A204.1 (cell line): ENCODE measurements at regions not wholly inside any gene's neighbourhood (a gene's known extent, or its start where the extent isn't known, plus 50 kb on each side); places are given as distances from the start of the nearest gene placed in this dataset.
"Not testable (repeated sequence)": the region's sequence is repeated elsewhere in the genome, so short reads cannot be mapped to it uniquely, and the experiment has no call there.

Experiments used
- FAIRE-seq: peaks from 2 replicates; lab custom pipeline; 2012; peaks lifted over from hg19 to GRCh38; lab: Jason Lieb, UNC

DNA sequence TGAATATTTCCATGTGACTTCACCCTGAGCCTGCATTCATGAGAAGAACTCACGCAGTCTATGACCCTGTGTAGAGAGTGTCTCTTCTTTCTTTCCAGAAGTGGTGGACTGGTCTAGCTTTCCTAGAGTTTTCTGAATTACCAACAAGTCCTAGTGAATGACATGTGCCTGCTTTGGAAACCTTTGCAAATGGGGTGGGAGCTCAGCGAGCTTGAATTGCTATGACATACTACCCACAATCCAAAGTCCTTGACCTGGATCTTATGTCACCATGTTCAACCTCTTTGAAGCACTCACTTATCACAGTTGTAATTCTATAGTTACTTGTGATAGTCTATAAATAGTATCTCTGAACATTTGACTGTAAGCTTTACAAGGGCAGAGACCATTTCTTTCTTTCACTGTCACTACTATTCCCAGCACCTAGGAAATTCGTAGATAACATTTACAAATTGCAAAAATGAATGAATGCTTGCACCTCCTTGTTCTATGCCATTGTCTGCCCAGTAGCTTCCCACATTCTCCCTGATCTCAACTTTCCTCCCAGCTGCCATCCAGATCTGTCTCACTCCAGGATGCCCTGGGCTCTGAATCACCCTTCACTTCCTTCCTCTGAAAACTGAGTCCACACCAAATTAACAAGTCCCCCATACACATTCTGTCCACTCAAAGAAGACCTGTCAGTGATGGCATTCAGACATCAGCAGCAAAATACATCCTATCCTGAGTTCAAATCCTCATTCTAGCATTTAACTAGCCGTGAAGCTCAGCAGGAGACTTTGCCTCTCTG lies 201.9 kb upstream of the SESN3 start:
- FAIRE-seq: no peak

DNA sequence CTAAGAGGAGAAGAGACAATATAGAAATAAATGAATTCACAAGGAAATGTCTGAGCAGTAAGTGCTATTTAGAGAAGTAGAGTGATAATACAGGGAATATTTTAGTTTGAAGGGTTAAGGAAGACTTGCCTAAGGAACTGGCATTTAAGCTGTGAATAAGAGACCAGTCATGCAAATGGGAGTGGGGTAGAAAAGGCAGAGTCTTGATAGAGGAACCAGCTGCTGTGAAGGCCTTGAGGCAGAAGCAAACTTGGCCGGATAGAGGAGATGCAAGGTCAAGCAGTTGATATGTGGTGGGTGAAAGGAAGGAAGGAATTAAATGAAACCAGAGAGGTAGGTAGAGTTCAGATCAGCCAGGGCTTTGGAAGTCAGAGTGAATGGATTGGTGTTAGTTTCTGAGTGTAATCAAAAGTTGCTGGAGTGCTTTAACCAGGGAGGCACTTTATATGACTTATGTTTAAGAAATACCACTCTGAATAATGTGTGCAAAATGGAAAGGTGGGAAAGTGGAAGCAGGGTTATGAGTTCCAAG lies 198.4 kb upstream of the SESN3 start:
- no peak for FAIRE-seq

DNA sequence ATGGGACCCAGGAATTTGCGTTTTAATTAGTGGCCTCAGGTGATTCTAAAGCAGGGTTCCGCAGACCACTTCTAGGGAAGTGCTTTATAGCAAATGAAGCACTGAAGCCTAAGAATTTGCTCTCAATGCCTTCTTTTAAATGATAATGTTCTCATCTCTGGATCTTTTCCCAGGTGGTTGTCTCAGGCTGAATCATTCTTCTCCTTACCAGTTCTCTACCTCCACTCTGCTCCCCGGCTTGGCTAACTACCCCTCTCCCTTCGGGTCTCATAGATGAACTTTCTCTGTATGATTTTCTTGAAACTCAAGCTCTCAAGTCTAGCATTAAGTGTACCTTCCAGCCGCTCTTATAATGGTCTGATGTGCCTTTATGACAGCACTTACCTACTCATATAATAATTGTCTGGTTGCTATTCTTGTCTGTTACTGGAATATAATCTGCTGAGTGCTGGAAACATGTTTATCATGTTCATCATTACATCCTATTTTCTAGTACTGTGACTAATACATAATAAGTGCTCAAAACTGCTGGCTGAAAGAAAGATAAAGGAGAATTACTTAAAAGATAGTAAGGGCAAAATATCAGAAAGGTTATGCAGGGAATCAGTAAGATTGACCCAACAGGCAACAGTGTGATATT lies 195.9 kb upstream of the SESN3 start:
- FAIRE-seq: no peak

DNA sequence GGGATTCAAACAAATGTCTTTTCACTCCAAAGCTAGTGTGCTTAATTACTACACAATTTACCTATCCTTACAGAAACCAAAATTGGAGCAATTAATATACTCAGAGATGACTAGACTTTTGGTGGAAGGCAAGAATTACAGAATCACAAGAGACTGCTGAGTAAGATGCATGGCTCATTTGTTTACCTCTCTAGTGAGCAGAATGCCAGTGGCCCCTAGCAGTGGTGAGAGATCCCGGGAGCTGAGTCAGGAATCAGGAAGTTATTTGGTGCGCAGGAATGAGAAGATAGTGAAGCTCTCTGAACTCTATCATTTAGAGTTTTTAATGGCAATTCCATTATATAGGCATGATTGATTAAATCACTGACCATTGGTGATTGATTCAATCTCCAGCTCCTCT lies 188.9 kb upstream of the SESN3 start:
- FAIRE-seq: no peak

DNA sequence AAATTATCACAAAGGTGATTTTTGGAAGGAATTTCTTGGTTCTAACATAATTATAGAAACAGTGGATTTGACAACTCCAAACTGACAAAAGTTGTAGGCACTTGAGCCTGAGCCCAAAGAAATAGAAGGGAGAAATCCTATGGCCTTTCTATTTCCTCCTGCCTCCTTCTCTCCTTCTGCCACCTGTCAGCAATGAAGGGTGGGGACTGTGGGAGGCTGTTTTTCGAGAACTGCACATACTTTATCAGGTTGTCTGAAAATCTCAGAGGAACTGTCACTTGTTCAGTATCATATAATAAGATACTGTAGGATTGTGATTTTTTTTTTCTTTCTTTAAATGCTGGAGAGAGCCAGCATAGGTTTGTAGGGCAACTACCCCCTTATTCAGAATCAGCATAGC lies 187.9 kb upstream of the SESN3 start:
- no peak for FAIRE-seq

DNA sequence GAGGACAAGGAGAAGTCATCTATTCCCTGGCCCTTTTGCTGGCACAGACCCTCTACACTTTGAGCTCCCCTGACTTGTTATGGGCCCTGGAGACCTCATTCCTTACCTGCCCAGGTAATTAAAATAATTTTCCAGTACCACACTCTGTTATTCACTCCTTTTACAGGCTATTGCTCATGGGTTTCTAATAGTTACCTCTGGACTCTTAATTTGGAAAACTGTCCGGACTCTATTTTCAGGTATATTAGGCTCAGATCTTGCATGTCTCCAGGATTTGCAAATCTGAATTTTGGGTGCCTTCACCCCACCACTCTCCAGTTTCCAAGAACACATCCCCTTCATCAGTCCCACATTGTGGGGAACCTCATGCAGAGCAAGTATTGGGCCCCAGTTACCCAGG lies 186.8 kb upstream of the SESN3 start:
- no peak for FAIRE-seq

DNA sequence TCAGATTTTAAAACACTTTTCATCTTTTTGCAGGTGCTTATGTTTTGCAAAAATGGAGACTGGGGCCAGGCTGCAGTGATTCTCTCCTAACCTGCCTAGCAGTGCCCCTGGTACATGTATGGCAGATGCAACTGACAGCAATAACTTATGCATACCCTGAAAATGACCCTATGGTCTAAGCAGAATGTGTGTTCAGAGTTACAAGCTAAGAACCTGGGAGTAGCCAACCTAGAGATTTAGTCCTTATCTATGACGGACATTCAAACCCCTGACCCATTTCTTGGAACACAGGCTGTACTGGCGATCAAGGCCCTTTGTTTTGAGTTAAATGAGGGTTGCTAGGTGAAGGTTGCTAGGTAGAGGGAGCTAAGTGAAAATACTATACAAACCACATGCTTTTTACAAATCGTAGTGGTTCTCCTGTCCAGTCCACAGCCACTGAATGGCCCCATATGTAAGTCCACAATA lies 184.9 kb upstream of the SESN3 start:
- no peak for FAIRE-seq

DNA sequence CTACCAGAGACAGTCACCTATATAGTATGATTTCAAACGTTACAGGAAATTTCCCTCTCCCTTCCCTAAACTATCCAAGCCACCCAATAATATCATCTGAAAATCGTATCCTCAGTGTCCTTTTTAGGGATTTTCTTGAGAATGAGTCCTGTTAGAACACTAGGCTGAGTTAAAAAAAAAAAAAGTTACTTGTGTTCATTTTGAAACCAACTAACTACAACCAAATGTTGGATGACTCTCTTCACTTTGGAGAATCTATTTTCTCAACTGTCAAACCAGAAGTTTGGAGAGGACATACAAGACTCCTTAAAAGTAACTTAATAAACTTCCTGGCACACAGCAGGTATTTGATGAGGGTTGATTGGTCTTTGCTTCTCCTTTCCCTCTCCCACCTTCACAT lies 183.2 kb upstream of the SESN3 start:
- no peak for FAIRE-seq

DNA sequence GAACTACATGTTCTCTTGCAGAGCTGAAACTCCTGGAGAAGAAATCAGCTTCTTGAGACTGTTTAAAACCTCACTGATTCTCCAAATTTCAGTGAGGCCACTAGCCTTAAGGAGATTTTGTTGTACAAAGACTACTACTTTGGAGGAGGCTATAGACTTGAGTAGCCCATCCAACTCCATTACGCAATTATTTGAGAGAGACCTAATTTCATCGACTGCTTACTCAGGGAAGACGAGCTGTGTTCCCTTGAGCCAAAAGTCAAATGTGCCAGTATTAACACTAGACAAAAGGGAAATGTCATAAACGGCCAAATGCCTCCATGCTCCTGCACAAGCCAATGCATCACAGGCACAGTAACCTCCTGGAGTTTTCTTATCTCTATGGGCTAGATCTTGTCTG lies 182.8 kb upstream of the SESN3 start:
- FAIRE-seq: no peak

DNA sequence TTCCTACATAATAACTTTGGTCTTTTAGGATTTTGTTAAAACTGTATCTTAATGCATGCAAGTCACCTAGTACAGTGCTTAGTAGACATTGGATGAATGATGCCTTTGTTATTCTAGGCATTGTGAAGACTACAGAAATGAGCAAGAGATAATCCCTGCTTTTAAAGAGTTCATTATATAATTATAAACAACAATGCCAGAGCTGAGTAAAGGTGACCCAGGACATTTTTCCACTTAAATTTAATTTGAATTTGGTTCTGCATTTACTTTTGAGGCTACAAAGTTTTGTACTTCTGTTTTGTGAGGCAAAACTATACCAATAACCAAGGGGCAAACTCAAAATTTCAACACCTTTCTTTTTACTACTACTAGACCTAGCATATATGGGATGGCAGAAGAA lies 182.0 kb upstream of the SESN3 start:
- FAIRE-seq: no peak

DNA sequence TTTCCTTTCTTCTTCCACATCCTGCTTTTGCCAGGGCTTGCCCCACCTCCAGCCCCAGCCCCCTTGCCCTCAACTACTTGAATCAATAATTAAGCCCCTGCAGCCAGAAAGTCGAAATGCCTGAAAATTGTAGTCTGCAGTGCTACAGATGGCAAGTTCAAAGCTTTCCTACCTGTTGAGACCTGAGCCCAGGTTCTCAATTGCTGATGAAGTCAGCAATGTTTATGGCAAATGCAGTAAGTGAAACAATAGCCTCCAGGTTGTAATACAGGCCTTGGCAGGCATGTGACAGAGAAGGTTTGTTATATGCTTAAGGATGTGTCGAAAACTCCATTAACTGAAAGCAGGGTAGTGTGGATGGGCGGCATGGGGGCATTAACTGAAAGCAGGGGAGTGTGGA lies 181.1 kb upstream of the SESN3 start:
- no peak for FAIRE-seq

DNA sequence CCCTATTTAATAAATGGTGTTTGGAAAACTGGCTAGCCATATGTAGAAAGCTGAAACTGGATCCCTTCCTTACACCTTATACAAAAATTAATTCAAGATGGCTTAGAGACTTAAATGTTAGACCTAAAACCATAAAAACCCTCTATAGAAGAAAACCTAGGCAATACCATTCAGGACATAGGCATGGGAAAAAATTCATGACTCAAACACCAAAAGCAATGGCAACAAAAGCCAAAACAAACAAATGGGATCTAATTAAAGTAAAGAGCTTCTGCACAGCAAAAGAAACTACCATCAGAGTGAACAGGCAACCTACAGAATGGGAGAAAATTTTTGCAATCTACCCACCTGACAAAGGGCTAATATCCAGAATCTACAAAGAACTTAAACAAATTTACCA lies 179.7 kb upstream of the SESN3 start:
- FAIRE-seq: not testable (repeated sequence)

DNA sequence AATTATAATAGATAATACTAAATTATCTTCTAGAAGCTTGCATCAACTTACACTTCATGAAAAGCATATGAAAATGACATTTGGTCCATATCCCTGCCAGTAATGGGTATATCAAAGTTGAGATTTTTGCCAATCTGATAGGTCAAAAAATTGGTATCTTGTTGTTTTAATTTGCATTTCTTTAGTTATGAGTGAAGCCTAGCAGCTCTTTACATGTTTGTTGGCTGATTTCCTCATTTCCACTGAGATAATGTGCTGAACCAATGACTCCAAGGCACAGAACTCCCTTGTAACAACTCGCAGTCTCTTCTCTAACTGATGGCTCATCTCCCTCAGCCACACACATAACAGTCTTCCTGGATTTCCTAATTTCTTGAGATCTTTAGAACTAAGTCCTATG lies 175.3 kb upstream of the SESN3 start:
- no peak for FAIRE-seq

DNA sequence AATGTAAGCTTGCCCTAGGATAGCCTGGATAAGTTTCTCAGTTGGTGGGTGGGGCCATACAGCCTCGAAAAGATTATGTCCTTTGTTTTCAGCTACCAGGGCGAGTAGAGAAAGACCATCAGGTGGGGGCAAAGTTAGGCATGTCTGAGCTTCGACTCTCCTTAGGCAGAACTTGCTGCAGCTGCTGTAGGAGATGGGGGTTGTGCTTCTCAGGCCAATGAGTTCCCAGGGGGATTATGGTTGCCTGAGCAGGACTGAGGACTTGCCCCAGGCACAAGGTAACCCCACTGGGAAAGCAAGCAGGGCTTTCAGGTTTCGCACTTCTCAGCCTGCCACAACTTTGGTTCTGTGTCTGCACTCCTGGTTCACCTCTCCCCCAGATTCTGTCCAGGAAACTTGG lies 173.4 kb upstream of the SESN3 start:
- FAIRE-seq: no peak

DNA sequence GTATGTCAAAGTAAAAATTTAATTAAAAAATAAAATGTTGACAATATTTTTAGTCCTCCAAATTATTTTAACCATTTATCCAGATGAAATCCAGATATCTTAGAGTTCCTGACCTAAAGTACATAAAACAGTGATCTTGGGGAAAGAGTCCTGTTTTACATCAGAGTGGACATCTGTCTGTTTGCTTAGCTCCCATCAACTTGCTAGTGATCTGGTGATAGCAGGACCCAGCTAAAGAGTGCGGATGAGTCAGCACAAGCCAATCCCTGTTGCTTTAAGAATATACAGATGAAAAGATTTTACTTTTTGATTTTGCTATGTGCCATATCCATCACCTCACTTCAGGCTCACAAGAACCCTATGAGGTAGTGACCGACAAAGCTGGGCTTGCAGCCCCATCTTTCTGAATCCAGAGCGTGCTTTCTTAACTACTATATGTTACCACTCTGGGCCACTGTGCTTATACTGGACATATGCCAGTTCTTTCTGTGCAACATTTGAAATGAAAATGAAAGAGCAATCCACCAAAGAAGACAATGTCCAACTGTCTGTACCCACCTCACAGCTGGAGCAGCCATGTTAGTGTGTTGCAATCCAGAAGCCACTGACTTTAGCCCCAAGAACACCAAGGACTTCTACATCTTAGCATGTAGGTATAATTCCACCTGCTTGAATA lies 167.6 kb upstream of the SESN3 start:
- FAIRE-seq: no peak

DNA sequence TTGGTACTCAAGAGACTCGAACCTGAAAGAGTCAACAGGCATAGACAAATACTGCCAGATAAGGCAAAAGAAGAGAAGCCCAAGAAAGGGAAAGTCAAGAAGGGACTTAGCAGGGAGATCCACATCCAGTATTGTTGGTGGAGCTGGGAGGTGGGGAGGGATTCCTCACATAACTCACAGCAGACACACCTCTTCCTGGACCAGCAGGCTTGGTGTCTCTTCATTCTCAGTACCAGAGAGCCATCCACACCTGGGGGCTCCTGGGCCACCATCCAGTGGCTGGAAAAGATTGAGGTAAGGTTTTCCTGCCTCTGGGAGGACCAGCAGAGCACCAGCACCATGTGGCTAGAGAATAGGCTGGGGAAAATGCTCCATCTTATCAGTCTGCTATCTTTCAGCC lies 161.6 kb upstream of the SESN3 start:
- no peak for FAIRE-seq

DNA sequence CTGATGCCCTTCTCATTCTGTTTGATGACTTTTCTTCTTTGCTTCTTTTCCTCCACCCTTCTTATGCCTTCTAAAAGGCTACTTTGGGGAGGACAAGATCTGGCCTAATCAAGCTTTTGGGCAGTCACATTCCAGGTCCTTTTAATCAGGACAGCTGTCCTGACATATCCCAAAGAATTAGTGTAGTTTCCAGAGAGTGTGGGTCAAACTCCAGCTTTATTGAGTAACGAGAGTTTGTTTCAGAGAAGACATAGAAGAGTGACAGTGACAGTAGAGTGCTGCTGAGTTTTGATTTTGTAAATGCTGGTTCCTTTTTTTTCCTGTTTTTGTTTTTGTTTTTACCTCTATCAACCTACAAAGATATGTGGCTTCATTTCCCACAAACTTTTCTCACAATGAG lies 158.4 kb upstream of the SESN3 start:
- no peak for FAIRE-seq

DNA sequence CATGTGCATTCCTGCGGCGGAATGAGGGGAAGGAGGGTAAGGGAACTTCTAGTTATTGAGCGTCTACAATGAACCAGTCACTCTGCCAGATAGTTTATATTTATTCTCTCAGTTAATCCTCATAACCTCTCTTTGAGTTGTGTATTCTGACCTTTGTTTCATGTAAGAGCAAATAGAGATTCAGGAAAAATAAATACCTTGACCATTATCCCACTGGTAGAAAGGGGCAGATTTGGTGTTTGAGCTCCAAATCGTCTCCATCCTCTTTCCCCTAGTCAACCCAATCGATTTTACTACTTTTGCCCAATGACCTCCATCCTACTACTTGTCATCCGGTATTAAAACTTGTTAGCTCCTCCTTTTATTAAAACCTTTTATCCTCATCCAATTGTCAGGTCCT lies 157.1 kb upstream of the SESN3 start:
- no peak for FAIRE-seq

DNA sequence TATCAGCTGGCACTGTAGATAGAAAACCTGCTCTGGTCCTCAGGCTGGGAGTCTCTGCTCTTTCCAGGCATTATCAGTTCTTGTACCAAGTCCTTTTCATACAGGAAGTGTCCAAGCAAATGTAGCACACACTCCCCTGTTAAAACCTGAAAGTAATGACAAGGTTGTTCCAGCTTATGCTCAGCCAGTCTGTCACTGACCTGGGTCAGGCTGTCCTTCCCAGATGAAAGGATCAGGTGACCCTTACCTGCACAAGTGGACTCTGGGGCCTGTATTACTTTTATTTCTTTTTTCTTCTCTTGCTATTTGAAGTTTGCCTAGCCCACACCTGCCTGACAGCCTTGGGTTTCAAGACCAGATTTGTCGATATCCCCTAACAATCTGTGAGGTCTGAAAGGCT lies 156.3 kb upstream of the SESN3 start:
- FAIRE-seq: no peak

DNA sequence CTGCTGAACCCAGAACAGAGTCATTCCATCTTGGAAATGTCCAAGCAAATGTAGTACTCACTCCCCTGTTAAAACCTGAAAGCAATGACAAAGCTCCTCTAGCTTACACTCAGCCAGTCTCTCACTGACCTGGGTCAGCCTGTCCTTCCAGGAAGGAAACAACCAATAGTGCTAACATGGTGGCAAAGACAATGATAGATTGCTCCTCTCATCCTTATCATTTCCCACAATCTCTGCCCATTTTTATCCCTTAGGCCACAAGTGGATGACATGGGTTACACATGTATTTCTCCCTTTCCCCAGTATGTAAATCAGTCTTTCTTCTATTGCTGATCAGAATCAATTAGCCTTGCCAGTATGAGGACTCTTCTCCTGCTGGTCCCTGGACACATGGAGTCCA lies 154.6 kb upstream of the SESN3 start:
- FAIRE-seq: no peak

DNA sequence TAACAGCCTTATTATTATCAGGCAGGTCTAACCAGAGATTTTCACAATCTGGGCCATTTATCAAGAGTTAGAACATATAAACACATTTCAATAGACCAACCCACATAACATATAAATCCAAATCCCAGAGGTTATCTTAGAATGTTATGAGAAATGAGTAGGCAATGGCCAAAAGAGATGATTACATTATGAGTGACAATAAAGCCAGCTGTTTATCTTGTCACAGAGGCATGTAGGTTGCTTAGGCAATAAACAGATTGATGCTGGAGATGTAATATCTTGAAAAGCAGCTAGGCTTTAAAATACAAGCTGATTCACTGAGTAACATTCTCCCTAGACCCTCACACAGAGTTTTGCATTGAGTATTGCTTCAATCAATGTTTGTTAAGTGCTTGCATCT lies 148.5 kb upstream of the SESN3 start:
- FAIRE-seq: no peak

DNA sequence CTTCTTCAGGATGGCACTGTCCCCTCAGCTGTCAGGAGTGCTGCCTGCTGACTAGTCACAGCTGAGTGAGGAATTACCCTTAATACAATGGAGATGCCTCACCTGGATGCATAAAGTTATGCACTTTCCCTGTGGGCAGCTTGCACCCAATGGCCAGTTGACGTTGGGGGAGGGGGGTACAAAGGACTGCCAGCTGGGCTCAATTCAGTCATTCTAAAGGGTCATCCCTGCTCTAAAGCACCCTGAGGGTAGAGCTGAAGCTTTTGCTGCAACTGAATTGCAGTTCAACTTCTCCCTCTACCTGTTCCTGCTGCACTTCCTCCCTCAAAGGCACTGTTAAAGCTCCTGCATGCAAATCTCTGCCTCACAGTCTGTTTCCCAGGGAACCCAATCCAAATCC lies 147.8 kb upstream of the SESN3 start:
- no peak for FAIRE-seq

DNA sequence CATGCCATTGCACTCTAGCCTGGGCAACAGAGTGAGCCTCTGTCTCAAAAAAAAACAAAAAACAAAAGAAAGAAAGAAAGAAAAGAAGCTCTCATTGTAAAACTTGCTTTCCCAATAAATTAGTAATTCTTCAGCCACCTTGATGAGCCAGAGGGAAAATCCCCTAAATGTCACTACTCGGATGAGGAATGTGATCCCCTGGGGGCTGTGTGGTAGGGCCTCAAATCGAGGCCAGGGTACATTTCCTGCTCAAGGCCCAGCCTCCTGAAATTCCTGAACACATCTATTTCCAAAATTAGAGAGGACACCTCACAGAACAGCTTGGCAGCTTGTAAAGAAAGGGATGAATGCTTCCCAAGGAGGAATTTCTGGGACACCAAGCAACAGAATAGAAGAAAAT lies 147.1 kb upstream of the SESN3 start:
- FAIRE-seq: no peak
